GM21786 (cell line): ENCODE measurements at regions not wholly inside any gene's neighbourhood (a gene's known extent, or its start where the extent isn't known, plus 50 kb on each side); places are given as distances from the start of the nearest gene placed in this dataset.

Experiments
- ATAC-seq: cut with Tn5 transposase; IDR thresholded peaks from one replicate; pipeline ENCODE4 v1.9.1; 2021; ENCODE audit not compliant: unreplicated experiment

- no peak for ATAC-seq
These were observed 229.2 kb downstream of the PTTG2 start for GRCh38 chr4:38189445-38189844.

GRCh38 chr4:38190717-38191178, 230.6 kb downstream of the PTTG2 start:
- no peak for ATAC-seq

- ATAC-seq = no peak
These were observed 232.3 kb downstream of the PTTG2 start for GRCh38 chr4:38192516-38192915.

- ATAC-seq = no peak
These were observed 233.2 kb downstream of the PTTG2 start for GRCh38 chr4:38193236-38193863.

- no peak for ATAC-seq
These were observed 233.9 kb downstream of the PTTG2 start for GRCh38 chr4:38194047-38194602.

- no peak for ATAC-seq
These were observed 235.3 kb downstream of the PTTG2 start for GRCh38 chr4:38195486-38195885.

- ATAC-seq = no peak
These were observed 235.7 kb downstream of the PTTG2 start for GRCh38 chr4:38195911-38196310.

GRCh38 chr4:38202242-38202641, 242.0 kb downstream of the PTTG2 start:
- ATAC-seq = no peak

GRCh38 chr4:38203609-38204008, 243.4 kb downstream of the PTTG2 start:
- ATAC-seq = no peak

- ATAC-seq = no peak
These were observed 244.3 kb downstream of the PTTG2 start for GRCh38 chr4:38204339-38205035.

GRCh38 chr4:38205261-38205660, 245.1 kb downstream of the PTTG2 start:
- no peak for ATAC-seq

- no peak for ATAC-seq
These were observed 246.9 kb downstream of the PTTG2 start for GRCh38 chr4:38207110-38207457.

GRCh38 chr4:38209654-38210053, 249.5 kb downstream of the PTTG2 start:
- no peak for ATAC-seq

- no peak for ATAC-seq
These were observed 250.4 kb downstream of the PTTG2 start for GRCh38 chr4:38210396-38211114.

GRCh38 chr4:38211885-38212284, 251.7 kb downstream of the PTTG2 start:
- ATAC-seq = no peak

- no peak for ATAC-seq
These were observed 253.0 kb downstream of the PTTG2 start for GRCh38 chr4:38213083-38213805.

- ATAC-seq = no peak
These were observed 262.7 kb downstream of the PTTG2 start for GRCh38 chr4:38222892-38223291.

GRCh38 chr4:38223306-38223705, 263.1 kb downstream of the PTTG2 start:
- ATAC-seq = no peak

GRCh38 chr4:38223782-38224236, 263.6 kb downstream of the PTTG2 start:
- no peak for ATAC-seq

- no peak for ATAC-seq
These were observed 264.7 kb downstream of the PTTG2 start for GRCh38 chr4:38224850-38225249.

GRCh38 chr4:38226170-38226569, 266.0 kb downstream of the PTTG2 start:
- ATAC-seq = no peak
